Central memory CD8-positive, alpha-beta T cell (primary cell): ENCODE measurements at regions not wholly inside any gene's neighbourhood (a gene's known extent, or its start where the extent isn't known, plus 50 kb on each side); places are given as distances from the start of the nearest gene placed in this dataset.
"Not testable (repeated sequence)": the region's sequence is repeated elsewhere in the genome, so short reads cannot be mapped to it uniquely, and the experiment has no call there.

Experiments used
- ATAC-seq: fragments of 150-1000 bp; cut with Tn5 transposase; replicated peaks from 2 replicates; pipeline ENCODE4 v1.10.0; 2022; ENCODE audit warnings: mild to moderate bottlenecking, moderate FRiP score, moderate number of reproducible peaks; ENCODE audit not compliant: poor library complexity, severe bottlenecking; ENCODE audit errors: extremely low read depth
- DNase-seq, 2 donors: peaks; one replicate each; pipeline ENCODE4 v3.0.0; 2021; ENCODE audit warnings: low spot score in 2 of 2
- H3K27ac Mint-ChIP-seq: one replicate; pipeline ENCODE4 v1.8.0; 2022; ENCODE audit warnings: low read depth, mild to moderate bottlenecking, moderate library complexity, mixed read lengths
- H3K27me3 Mint-ChIP-seq: one replicate; pipeline ENCODE4 v1.8.0; 2022; ENCODE audit warnings: mixed read lengths
- H3K36me3 Mint-ChIP-seq: one replicate; pipeline ENCODE4 v1.8.0; 2022; ENCODE audit warnings: mild to moderate bottlenecking, moderate library complexity, mixed read lengths; ENCODE audit not compliant: insufficient read depth
- H3K4me1 Mint-ChIP-seq: one replicate; pipeline ENCODE4 v1.8.0; 2022; ENCODE audit warnings: mixed read lengths
- H3K4me3 Mint-ChIP-seq: one replicate; pipeline ENCODE4 v1.8.0; 2022; ENCODE audit warnings: mild to moderate bottlenecking, moderate library complexity, mixed read lengths
- H3K9me3 Mint-ChIP-seq: one replicate; pipeline ENCODE4 v1.8.0; 2022; ENCODE audit warnings: mixed read lengths

DNA sequence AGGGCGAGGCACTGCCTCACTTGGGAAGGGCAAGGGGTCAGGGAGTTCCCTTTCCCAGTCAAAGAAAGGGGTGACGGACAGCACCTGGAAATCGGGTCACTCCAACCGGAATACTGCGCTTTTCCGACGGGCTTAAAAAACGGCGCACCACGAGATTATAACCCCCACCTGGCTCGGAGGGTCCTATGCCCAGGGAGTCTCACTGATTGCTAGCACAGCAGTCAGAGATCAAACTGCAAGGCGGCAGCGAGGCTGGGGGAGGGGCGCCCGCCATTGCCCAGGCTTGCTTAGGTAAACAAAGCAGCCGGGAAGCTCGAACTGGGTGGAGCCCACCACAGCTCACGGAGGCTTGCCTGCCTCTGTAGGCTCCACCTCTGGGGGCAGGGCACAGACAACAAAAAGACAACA is 366.5 kb downstream of the NR4A2 start:
- not testable (repeated sequence) for H3K4me3 Mint-ChIP-seq, H3K27ac Mint-ChIP-seq, ATAC-seq, H3K4me1 Mint-ChIP-seq, DNase-seq, H3K36me3 Mint-ChIP-seq, H3K27me3 Mint-ChIP-seq, H3K9me3 Mint-ChIP-seq

DNA sequence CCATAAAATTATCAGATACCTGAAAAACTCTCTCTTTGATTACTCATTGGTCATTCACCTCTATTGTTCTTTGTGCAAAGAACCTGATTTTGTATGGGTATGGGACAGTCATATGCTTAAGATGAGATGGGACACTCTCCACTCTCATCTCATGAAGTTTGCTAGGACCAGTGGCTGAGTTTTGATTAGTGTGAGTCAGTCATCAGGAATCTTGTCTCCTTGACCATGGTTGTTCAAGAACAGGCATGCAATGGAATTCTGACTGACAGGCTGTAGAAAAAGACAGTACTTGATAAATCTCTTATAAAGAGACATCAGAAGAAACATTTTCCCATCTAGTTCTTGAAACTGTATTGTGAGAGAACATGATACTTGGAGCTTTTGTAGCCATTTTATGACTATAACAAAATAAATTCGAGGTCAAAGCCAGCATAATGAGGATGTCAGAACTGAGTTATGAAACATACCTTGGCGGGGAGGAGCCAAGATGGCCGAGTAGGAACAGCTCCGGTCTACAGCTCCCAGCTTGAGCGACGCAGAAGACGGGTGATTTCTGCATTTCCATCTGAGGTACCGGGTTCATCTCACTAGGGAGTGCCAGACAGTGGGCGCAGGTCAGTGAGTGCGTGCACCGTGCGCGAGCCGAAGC is 367.0 kb downstream of the NR4A2 start:
- Mint-ChIP-seq H3K36me3 (peaks cover 2% of the 10 kb centered on the region), H3K27ac (no peak overlapping the region), H3K4me1 (no peaks in the 10 kb centered on the region), H3K27me3 (no peaks in the 10 kb centered on the region), H3K4me3 (no peak overlapping the region), H3K9me3 (no peaks in the 10 kb centered on the region)
- ATAC-seq (no peak), DNase-seq (no peak)

DNA sequence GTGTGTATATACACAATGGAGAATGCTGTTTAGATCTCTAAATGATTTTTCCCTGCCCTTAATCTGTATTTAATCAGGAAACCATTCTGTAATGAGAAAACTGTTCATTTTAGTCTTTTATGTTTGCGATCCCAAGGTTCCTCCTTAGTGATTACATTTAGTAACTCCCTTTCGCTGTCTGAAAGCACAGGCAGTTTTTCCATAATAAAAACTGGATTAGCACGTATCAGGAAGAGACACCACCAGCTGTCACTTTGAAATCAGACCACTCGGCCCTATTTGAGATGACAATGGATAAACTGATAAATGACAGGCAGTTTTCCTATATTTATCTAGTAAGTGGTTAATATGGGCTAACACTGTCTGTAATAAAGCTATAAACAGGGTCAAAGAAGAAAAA is 370.9 kb downstream of the NR4A2 start:
- Mint-ChIP-seq H3K27me3 (no peaks in the 10 kb centered on the region), H3K4me1 (no peaks in the 10 kb centered on the region), H3K9me3 (no peaks in the 10 kb centered on the region), H3K27ac (no peak overlapping the region), H3K4me3 (no peak overlapping the region), H3K36me3 (peaks cover 2% of the 10 kb centered on the region)
- ATAC-seq (no peak), DNase-seq (no peak)

DNA sequence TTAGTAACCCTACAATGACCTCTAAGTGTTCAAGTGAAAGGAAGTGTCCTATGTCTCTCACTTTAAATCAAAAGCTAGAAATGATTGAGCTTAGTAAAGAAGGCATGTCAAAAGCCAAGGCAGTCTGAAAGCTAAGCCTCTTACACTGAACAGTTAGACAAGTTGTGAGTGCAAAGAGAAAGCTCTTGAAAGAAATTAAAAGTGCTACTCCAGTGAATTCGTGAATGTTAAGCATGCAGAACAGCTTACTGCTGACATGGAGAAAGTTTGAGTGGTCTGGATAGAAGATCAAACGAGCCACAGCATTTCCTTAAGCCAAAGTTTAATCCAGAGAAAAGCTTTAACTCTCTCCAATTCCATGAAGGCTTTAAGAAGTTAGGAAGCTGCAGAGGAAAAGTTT is 373.7 kb downstream of the NR4A2 start:
- no peaks in the 10 kb centered on the region for H3K27me3 Mint-ChIP-seq
- H3K36me3 Mint-ChIP-seq = no peaks in the 10 kb centered on the region
- no peak overlapping the region for H3K4me3 Mint-ChIP-seq
- no peak for DNase-seq
- no peak overlapping the region for H3K27ac Mint-ChIP-seq
- H3K4me1 Mint-ChIP-seq = no peaks in the 10 kb centered on the region
- no peak for ATAC-seq
- H3K9me3 Mint-ChIP-seq = no peaks in the 10 kb centered on the region

DNA sequence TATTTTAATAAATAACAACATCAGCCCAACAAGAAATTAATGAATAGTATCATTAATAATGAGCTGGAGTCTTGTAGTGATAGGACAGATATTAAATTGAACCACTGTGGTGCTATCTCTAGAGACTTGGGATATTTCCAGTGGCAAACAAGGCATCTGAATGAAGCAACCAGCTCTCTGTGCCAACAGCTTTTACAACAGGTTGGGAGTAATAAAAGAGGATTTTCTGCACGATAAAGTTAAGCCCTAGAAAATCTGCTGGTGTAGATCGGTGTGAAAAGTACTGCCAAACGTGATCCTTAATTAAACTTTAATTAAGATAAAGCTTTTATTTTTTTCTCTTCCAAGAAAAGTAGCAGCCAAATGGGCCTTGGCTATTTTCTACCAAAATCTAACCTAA is 385.5 kb downstream of the NR4A2 start:
- Mint-ChIP-seq H3K9me3 (no peaks in the 10 kb centered on the region), H3K4me3 (no peak overlapping the region), H3K27me3 (no peaks in the 10 kb centered on the region), H3K36me3 (no peaks in the 10 kb centered on the region), H3K27ac (no peak overlapping the region), H3K4me1 (no peaks in the 10 kb centered on the region)
- no peak for DNase-seq
- no peak for ATAC-seq

DNA sequence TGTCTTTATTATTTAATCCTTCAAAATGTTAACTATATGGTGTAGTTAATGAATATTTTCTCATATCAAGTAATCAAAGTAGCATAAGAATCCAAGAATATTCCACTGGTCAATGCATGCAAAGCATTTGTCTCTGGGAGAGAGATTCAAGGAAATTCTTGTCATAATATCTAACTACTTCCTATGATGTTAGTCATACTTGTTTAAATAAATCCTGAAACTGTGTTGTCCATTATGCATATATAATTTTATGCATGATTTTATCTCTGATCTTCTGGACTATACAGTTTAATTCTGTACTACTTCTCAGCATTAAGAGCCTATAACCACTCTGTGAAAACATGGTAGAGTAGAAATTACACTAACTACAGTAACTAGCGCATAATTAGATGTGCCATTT is 388.3 kb downstream of the NR4A2 start:
- peaks cover 5% of the 10 kb centered on the region for H3K9me3 Mint-ChIP-seq
- no peak overlapping the region for H3K27ac Mint-ChIP-seq
- no peaks in the 10 kb centered on the region for H3K27me3 Mint-ChIP-seq
- no peaks in the 10 kb centered on the region for H3K36me3 Mint-ChIP-seq
- DNase-seq (no peak), ATAC-seq (no peak)
- H3K4me1 Mint-ChIP-seq = no peaks in the 10 kb centered on the region
- no peak overlapping the region for H3K4me3 Mint-ChIP-seq

DNA sequence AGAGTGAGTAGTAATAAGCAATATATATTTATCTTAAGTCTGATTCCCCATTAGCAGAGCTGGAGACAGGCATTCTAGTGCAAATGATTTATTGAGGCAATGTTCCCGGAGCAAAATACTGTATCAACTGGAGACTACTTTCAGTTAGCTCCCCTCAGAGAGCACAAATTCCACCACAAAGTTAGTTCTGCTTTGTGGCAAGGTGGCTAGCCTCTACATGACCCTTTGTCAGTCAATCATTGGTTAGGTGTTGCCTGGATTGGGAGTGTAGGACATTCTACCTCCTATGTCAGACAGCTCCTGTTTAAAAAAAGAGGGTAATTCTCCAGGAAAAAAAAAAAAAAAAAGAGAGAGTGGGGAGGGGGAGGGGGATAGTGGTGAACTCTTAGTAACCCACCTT is 402.2 kb downstream of the NR4A2 start:
- DNase-seq = no peak

DNA sequence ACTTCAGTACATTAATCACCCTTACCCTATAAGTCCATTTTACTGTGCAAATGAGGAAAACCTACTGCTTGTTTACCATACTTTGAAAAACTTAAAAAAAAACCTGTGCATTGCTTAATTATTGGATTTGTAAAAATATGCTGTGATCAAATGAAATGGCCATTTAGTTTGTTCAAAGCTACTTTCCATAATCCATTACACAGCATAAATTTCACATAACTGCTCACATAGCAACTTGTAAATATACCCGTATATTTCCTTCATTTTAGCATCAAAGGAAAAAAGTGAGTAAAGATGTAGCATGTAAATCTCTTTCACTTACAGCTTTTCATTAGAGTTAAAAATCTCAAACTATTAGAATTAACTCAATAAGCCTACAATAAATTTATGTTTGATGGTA is 415.1 kb downstream of the NR4A2 start:
- no peak for ATAC-seq
- Mint-ChIP-seq H3K36me3 (no peaks in the 10 kb centered on the region), H3K27ac (no peak overlapping the region), H3K27me3 (no peaks in the 10 kb centered on the region), H3K4me1 (no peaks in the 10 kb centered on the region), H3K9me3 (no peaks in the 10 kb centered on the region), H3K4me3 (no peak overlapping the region)
- no peak for DNase-seq

More for the DNA sequence above, 402.2 kb downstream of the NR4A2 start:
- Mint-ChIP-seq H3K27ac (no peak overlapping the region), H3K27me3 (no peaks in the 10 kb centered on the region), H3K9me3 (peaks cover 10% of the 10 kb centered on the region), H3K4me1 (no peaks in the 10 kb centered on the region), H3K4me3 (no peak overlapping the region), H3K36me3 (no peaks in the 10 kb centered on the region)
- ATAC-seq = no peak

DNA sequence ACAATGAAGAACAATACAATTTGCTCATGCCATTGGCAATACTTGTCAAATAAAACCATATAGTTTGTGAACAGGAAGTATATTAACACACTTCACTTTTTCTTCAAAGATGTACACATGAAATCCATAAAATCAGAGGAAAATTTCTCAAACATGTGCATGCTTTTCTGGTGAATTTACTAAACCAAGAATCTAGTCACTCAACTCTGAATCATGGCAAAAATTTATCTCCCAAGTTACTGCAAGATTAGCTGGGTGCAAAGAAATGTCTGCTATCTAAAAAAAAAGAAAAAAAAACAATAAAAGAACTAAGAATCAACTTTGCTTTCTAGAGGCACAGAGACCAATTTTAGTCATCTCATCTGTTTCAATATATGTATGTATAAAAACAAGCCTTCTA is 419.2 kb downstream of the NR4A2 start:
- no peak overlapping the region for H3K4me3 Mint-ChIP-seq
- no peak for ATAC-seq
- no peak for DNase-seq
- no peaks in the 10 kb centered on the region for H3K4me1 Mint-ChIP-seq
- no peaks in the 10 kb centered on the region for H3K36me3 Mint-ChIP-seq
- H3K27me3 Mint-ChIP-seq = no peaks in the 10 kb centered on the region
- no peak overlapping the region for H3K27ac Mint-ChIP-seq
- H3K9me3 Mint-ChIP-seq = no peaks in the 10 kb centered on the region

DNA sequence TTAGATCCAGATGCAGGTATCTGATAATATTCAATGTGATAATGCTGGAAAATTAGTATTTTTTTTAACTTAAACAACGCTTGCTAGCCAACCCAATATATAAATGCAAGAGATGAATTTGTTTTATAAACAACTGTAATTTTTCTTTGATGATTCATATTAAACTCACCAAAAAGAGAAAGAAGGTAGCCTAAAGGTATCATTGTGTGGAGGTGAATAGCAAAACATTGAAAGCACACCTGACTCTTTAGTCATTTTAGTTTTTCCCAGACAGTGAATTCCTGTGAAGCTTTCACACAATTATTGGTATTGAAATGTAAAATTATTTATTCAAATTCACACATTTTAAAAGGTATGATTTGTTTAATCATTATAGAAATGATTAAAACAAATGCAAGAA is 424.0 kb downstream of the NR4A2 start:
- ATAC-seq = no peak
- Mint-ChIP-seq H3K9me3 (no peaks in the 10 kb centered on the region), H3K36me3 (no peaks in the 10 kb centered on the region), H3K27ac (no peak overlapping the region), H3K4me3 (no peak overlapping the region), H3K4me1 (no peaks in the 10 kb centered on the region), H3K27me3 (no peaks in the 10 kb centered on the region)
- DNase-seq = no peak

DNA sequence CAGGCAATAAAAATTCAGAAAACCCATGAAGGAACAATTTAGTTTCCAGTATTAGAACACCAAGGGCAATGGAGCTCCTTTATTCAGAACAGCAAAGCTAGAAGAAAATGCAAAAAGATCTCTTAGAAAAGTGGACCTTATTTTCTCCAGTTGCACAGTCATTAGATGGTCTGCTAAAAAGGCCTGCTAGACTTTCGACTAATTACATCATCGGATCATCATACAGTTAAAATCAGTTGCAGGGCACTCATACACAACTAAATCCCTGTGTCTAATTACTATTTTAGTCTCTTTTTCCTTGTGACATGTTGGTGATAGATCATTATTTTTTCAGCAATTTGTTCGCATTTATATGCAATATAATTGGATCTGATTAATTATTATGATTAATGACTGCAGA is 425.3 kb downstream of the NR4A2 start:
- H3K27ac Mint-ChIP-seq = no peak overlapping the region
- H3K36me3 Mint-ChIP-seq = no peaks in the 10 kb centered on the region
- H3K27me3 Mint-ChIP-seq = no peaks in the 10 kb centered on the region
- H3K9me3 Mint-ChIP-seq = no peaks in the 10 kb centered on the region
- DNase-seq (no peak), ATAC-seq (no peak)
- H3K4me1 Mint-ChIP-seq = no peaks in the 10 kb centered on the region
- H3K4me3 Mint-ChIP-seq = no peak overlapping the region

DNA sequence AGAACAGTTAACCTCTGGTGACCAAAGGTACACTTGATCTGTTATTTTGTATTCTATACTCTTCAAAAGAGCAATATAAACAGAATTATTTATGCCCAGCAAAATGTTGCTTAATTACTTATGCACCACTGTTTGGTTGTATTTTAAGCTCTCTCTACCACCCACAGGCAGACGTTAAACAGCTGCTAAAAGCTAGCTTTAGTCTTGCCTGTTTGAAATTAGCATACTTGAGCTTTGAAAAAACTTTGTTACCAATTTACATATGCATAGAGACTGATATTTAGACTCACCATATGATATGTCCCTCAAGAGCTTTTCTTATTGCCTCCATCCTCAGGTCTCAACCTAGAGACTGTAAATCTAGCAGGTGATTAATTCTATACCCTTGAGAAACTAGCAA is 426.9 kb downstream of the NR4A2 start:
- ATAC-seq (no peak), DNase-seq (no peak)
- Mint-ChIP-seq H3K27ac (no peak overlapping the region), H3K4me3 (no peak overlapping the region), H3K36me3 (no peaks in the 10 kb centered on the region), H3K27me3 (no peaks in the 10 kb centered on the region), H3K4me1 (no peaks in the 10 kb centered on the region), H3K9me3 (no peaks in the 10 kb centered on the region)

DNA sequence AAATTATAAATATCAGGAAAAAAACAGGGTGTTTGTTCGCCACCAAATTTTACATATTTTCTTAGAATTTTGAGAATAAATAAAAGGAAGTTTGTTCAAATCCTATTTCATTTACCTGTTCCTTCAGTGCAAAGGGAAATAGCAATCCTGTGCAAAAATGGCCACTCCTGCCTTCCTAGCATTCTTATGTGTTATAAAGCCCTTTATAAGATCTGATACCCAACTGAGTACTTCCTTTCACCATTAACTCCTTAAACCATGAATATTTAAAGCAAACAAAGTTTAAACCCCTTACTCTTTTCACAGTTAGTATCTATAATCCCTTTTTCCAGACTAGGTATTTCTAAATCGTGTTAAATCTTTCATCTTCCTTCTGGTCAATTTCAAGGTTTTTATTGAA is 427.8 kb downstream of the NR4A2 start:
- DNase-seq (no peak), ATAC-seq (no peak)
- Mint-ChIP-seq H3K36me3 (no peaks in the 10 kb centered on the region), H3K4me3 (no peak overlapping the region), H3K27ac (no peak overlapping the region), H3K9me3 (no peaks in the 10 kb centered on the region), H3K27me3 (no peaks in the 10 kb centered on the region), H3K4me1 (no peaks in the 10 kb centered on the region)

DNA sequence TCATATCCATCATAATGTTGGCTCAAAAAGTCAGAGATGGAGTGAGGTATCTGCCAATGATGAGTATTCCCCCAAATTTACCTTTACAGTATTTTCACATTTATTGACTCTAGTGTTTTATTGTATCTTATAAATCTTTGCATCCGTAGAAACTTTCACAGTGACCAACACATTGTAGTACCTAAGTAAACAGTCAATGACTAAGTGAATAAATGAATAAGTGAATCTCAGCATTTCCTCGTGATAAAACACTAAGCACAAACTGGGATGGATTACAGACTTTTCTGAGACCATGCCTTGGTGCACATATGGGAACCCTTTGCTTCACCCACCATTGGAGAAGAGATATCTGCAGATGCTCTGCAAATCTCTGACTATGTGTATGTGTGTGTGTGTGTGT is 429.9 kb downstream of the NR4A2 start:
- Mint-ChIP-seq H3K36me3 (no peaks in the 10 kb centered on the region), H3K4me1 (no peaks in the 10 kb centered on the region), H3K4me3 (no peak overlapping the region), H3K27ac (no peak overlapping the region), H3K27me3 (no peaks in the 10 kb centered on the region), H3K9me3 (no peaks in the 10 kb centered on the region)
- DNase-seq (no peak), ATAC-seq (no peak)
